Sigmoid colon (tissue), 6 donors: ENCODE measurements at regions not wholly inside any gene's neighbourhood (a gene's known extent, or its start where the extent isn't known, plus 50 kb on each side); places are given as distances from the start of the nearest gene placed in this dataset.

Experiments
- DNase-seq: peaks from one replicate; pipeline ENCODE4 v3.0.0-alpha.2; 2019
- H3K27ac ChIP-seq, 4 donors: fragments of 200-600 bp; sonication (generic); one replicate each; pipeline ENCODE4 v1.5.1; 2016 to 2019; ENCODE audit warnings: mild to moderate bottlenecking in 1 of 4
- H3K27me3 ChIP-seq, 3 donors: fragments of 200-600 bp; sonication (generic); one replicate each; pipeline ENCODE4 v1.5.1; 2019; ENCODE audit warnings: mild to moderate bottlenecking in 1 of 3
- H3K36me3 ChIP-seq, 4 donors: fragments of 200-600 bp; sonication (generic); one replicate each; pipeline ENCODE4 v1.5.1; 2016 to 2019
- H3K4me1 ChIP-seq, 4 donors: fragments of 200-600 bp; sonication (generic); one replicate each; pipeline ENCODE4 v1.5.1; 2017 to 2019
- H3K4me3 ChIP-seq, 4 donors: fragments of 200-600 bp; sonication (generic); one replicate each; pipeline ENCODE4 v1.5.1; 2017 to 2019; ENCODE audit warnings: mild to moderate bottlenecking in 2 of 4, moderate library complexity in 1 of 4
- H3K9me3 ChIP-seq, 4 donors: fragments of 200-600 bp in 3 of 4; sonication (generic) in 3 of 4; one replicate each; pipeline versions ENCODE4 v1.5.1 to v1.6.1; 2013 to 2019
- CTCF ChIP-seq, 4 experiments: fragments of 450-650 bp in 3 of 4; fragments of 200-600 bp in 1 of 4; IDR thresholded peaks; one replicate each; pipeline ENCODE4 v1.5.1; 2016 to 2019; ENCODE audit warnings: antibody characterized with exemption in 4 of 4, mild to moderate bottlenecking in 3 of 4, moderate library complexity in 2 of 4
- EP300 ChIP-seq, 4 donors: sonication (generic); formaldehyde crosslinking; IDR thresholded peaks; one replicate each; pipeline ENCODE4 v1.6.1; 2017; ENCODE audit warnings: antibody characterized with exemption in 4 of 4
- POLR2A ChIP-seq, 2 donors: fragments of 450-650 bp; IDR thresholded peaks; one replicate each; pipeline ENCODE4 v1.6.1; 2016; ENCODE audit warnings: antibody characterized with exemption in 2 of 2, mild to moderate bottlenecking in 2 of 2, moderate library complexity in 2 of 2
- POLR2AphosphoS5 ChIP-seq, 4 donors: sonication (generic); formaldehyde crosslinking; IDR thresholded peaks; one replicate each; pipeline ENCODE4 v1.6.1; 2017; ENCODE audit warnings: antibody characterized with exemption in 4 of 4
- WGBS, 2 donors: extraction: QIAGEN DNeasy Blood & Tissue Kit; methylation state at CpG; one replicate each; pipeline ENCODE4 v1.1.7; 2013; 5-methylcytosine and 5-hydroxymethylcytosine counted together
- intact Hi-C: fragments of 100-400 bp; cut with DNase I; formaldehyde crosslinking; loops from one replicate; pipeline ENCODE4 v1.15.1; 2023
- donor health status: healthy with polysubstance abuse.
- donor health status: healthy.

GRCh38 chr4:10743357-10743756 is 58.8 kb upstream of the CLNK start:
- intact Hi-C loops: no loop called here
- no peak overlapping the region for H3K27ac ChIP-seq
- H3K27me3 ChIP-seq: no peaks in the 10 kb centered on the region
- H3K36me3 ChIP-seq: no peaks in the 10 kb centered on the region
- no peaks in the 10 kb centered on the region for H3K9me3 ChIP-seq
- TF ChIP-seq CTCF (IDR thresholded peaks at IDR 0.05) (no peak), POLR2AphosphoS5 (IDR thresholded peaks at IDR 0.05) (no peak), EP300 (IDR thresholded peaks at IDR 0.05) (no peak), POLR2A (IDR thresholded peaks at IDR 0.05) (no peak)
- DNase-seq: no peak
- H3K4me1 ChIP-seq: peaks cover 0 to 19% (median 12%) of the 10 kb centered on the region in 4 donors
- WGBS, 2 donors: 71 to 90% methylated on average over 3 of the region's 3 CpGs
- no peak overlapping the region for H3K4me3 ChIP-seq

- H3K36me3 ChIP-seq: no peaks in the 10 kb centered on the region
- no peak overlapping the region for H3K27ac ChIP-seq
- no peak for TF ChIP-seq POLR2A (IDR thresholded peaks at IDR 0.05)
- no peak for TF ChIP-seq POLR2AphosphoS5 (IDR thresholded peaks at IDR 0.05)
- TF ChIP-seq CTCF (IDR thresholded peaks at IDR 0.05): no peak
- TF ChIP-seq EP300 (IDR thresholded peaks at IDR 0.05): no peak
- no peak overlapping the region for H3K4me3 ChIP-seq
- intact Hi-C loops: no loop called here
- WGBS, 2 donors: 86 to 88% methylated on average over 1 of the region's 1 CpG
- peaks cover 0 to 13% (median 9%) of the 10 kb centered on the region in 4 donors for H3K4me1 ChIP-seq
- no peaks in the 10 kb centered on the region for H3K9me3 ChIP-seq
- no peak for DNase-seq
- no peaks in the 10 kb centered on the region for H3K27me3 ChIP-seq
Observed at GRCh38 chr4:10741961-10742699, 57.6 kb upstream of the CLNK start.

- Histone ChIP-seq H3K27ac (no peak overlapping the region), H3K36me3 (no peaks in the 10 kb centered on the region), H3K27me3 (no peaks in the 10 kb centered on the region), H3K4me1 (peaks cover 0 to 2% (median 0%) of the 10 kb centered on the region in 4 donors), H3K9me3 (no peaks in the 10 kb centered on the region), H3K4me3 (no peak overlapping the region)
- DNase-seq: no peak
- 81 to 87% methylated on average over 4 of the region's 4 CpGs for WGBS, 2 donors
- intact Hi-C loops: no loop called here
- TF ChIP-seq POLR2A (IDR thresholded peaks at IDR 0.05) (no peak), EP300 (IDR thresholded peaks at IDR 0.05) (no peak), CTCF (IDR thresholded peaks at IDR 0.05) (no peak), POLR2AphosphoS5 (IDR thresholded peaks at IDR 0.05) (no peak)
Observed at GRCh38 chr4:10740891-10741620, 56.5 kb upstream of the CLNK start.

- WGBS, 2 donors: 96 to 99% methylated on average over 1 of the region's 1 CpG
- H3K27ac ChIP-seq: no peak overlapping the region
- no peak for DNase-seq
- no peaks in the 10 kb centered on the region for H3K9me3 ChIP-seq
- no peaks in the 10 kb centered on the region for H3K27me3 ChIP-seq
- intact Hi-C loops: no loop called here
- H3K36me3 ChIP-seq: no peaks in the 10 kb centered on the region
- H3K4me1 ChIP-seq: no peaks in the 10 kb centered on the region
- TF ChIP-seq POLR2AphosphoS5 (IDR thresholded peaks at IDR 0.05): no peak
- no peak for TF ChIP-seq CTCF (IDR thresholded peaks at IDR 0.05)
- TF ChIP-seq POLR2A (IDR thresholded peaks at IDR 0.05): no peak
- TF ChIP-seq EP300 (IDR thresholded peaks at IDR 0.05): no peak
- no peak overlapping the region for H3K4me3 ChIP-seq
Observed at GRCh38 chr4:10740251-10740650, 55.7 kb upstream of the CLNK start.
